GM21515 (cell line): ENCODE measurements at regions not wholly inside any gene's neighbourhood (a gene's known extent, or its start where the extent isn't known, plus 50 kb on each side); places are given as distances from the start of the nearest gene placed in this dataset.
"Not testable (repeated sequence)": the region's sequence is repeated elsewhere in the genome, so short reads cannot be mapped to it uniquely, and the experiment has no call there.

Source experiments
- ATAC-seq: cut with Tn5 transposase; IDR thresholded peaks from one replicate; pipeline ENCODE4 v1.9.1; 2021; ENCODE audit not compliant: unreplicated experiment

DNA sequence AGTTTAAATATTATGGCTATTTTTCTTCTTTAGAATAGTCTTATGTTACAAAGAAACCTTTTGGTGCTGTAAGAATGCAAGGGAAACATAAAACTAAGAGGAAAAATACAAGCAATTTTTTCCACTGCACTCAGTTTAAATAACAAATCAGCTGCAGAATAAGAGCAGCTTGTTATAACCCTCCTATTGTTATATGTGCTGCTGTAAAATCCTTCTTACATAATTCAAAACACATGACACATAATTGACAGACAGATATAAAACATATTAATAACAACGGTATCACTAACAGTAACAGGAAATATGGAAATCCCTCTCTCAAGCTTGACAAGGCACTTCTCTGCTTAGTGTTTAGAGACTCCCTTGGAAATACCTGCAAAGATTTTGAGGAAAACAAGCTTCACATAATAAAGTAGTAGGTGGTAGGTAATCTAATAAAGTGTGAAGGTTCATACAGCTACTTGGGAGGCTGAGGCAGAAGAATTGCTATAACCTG, 385.3 kb upstream of the HS3ST1 start:
- ATAC-seq: no peak

DNA sequence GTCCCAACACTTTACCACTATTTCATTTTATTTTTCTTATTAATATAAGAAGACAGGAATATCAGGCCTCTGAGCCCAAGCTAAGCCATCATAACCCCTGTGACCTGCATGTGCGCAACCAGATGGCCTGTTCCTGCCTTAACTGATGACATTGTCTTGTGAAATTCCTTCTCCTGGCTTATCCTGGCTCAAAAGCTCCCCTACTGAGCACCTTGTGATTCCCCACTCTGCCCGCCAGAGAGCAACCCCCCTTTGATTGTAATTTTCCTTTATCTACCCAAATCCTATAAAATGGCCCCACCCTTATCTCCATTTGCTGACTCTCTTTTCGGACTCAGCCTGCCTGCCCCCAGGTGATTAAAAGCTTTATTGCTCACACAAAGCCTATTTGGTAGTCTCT, 382.8 kb upstream of the HS3ST1 start:
- not testable (repeated sequence) for ATAC-seq

- ATAC-seq: peak; percentile 64
These were observed 377.1 kb upstream of the HS3ST1 start for GRCh38 chr4:11805842-11806241.

DNA sequence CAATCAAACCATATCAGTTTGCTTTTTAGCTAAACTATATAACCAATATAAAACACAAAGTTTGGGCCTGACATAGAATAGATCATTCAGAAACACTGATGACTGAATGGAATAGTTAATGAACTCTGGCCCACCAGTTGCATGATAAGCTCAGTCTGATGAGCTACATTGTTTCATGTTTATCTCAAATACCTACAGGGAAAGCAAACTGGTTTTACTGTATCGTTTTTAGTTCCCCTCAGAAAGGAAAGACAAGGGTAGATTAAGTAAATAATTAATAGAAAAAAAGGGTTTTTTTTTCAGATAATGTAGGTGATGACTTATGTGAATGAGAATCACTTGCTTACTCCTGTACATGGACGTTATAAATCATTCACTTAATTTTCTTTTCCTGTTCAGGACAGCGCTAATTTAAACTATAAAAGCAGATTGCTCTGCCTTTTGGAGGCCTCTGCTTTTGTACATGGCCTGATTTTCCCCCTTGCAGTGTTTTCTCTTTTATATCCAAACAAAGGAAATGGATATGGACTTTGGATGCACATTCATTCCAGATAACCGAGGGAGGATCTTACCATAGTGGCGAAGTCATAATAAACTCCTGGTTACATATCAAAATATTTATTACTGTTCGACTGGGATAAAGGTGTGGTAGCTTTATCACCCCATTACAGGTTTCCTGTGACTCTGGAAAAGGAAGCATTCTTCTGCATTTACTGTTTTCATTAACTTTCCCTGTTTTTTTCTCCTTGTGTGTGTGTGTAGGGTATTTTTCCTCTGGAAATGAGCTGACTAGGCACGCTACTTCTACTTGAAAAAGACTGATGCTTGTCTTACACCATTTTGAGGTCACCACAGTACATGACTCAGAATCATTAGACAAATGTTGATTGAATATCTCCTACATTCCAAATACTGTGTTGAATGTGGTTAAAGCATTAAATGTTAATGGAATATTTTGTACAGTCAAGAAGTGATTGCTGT, 373.1 kb upstream of the HS3ST1 start:
- ATAC-seq: no peak

DNA sequence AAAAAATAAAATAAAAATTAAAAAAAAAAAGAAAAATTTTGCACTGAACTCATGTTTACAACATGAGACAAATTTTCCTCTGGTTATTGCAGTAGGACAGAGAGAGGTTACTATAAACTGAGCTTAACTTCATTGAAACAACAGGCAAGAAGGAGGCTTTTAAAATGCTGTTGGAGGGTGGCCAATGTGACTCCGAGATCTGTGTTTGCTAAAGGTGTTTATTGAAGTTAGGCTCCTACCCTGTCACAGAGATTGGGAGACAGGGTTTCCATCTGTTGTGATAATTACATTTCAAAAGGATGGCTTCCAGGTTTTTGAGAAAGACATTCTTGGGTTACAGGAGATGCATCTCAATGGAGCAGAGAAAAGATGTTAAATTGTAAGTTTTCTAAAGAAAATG, 370.5 kb upstream of the HS3ST1 start:
- no peak for ATAC-seq

- no peak for ATAC-seq
These were observed 363.1 kb upstream of the HS3ST1 start for GRCh38 chr4:11791797-11792196.

DNA sequence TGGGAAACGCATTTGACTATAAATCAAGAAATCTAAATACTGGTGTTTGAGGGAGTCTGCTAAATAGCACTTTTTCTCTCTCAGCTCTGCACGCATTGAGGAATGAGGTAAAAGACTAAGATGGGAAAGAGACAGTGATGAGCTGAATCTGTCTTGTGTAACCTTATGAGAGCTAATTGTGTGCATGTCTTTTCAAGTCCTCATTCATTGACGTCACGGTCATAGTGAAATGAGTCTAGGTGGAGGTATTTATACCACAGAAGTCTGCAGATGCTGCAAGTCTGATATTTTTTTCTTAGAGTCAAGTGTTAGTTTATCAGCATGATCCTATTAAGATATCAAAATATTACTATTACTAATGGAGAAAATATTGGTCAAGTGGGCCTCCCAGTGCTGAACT, 361.5 kb upstream of the HS3ST1 start:
- no peak for ATAC-seq

DNA sequence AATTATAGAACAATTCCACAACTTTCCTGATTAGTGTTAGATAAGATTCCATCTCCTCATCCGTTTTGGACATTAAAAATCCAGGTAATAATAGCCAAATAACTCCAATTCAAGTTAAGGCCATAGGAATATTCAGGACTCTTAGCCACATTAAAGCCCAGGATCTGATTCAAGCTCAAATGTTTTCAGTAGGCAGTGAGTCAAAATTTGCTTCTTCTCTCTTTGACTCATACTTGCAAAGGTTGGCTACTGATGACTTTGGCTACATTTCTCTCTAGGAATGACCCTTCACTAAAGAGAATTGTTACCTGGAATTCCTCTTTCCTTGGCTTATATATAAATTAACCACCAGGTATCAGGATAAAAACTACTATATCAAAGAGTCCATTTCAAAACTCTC, 354.9 kb upstream of the HS3ST1 start:
- ATAC-seq: no peak

DNA sequence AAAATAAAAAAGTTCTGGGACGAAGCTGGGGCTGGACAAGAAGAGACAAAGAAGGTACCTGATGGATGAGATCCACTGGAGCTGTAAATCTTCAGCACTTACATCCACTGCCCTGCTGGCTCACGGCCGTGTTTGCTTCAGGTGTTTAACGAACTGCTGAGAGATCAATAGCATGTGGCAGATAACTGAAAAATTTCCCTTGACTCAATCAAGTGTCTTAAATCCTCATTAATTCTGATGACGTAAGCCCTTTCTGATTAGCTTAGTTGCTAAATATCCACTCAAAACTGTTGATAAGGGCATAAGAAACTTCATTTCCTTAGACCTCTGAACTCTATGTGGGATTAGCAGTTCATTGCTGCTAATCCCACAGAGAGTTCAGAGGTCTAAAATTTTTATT, 354.2 kb upstream of the HS3ST1 start:
- no peak for ATAC-seq

DNA sequence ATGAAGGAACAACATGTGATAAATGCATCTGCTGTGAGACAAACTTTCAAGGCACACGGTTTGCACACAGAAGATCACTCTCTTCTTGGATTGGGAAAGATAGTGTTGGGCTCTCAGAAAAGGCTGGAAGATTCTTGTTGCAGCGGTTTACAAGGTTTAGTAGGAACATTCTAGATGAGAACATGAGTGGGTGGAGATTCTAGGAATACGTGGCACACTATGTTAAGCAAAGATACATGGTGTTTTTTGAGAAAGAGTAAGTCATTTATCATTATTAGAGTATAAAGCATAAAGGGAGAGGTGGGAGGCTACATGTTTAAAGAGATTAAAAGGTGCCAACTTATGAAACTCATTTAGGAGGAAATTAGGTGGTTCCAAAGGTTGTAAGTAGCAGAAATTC, 348.8 kb upstream of the HS3ST1 start:
- ATAC-seq: no peak

- no peak for ATAC-seq
These were observed 345.7 kb upstream of the HS3ST1 start for GRCh38 chr4:11774346-11774745.

- ATAC-seq: no peak
These were observed 345.1 kb upstream of the HS3ST1 start for GRCh38 chr4:11773798-11774197.

DNA sequence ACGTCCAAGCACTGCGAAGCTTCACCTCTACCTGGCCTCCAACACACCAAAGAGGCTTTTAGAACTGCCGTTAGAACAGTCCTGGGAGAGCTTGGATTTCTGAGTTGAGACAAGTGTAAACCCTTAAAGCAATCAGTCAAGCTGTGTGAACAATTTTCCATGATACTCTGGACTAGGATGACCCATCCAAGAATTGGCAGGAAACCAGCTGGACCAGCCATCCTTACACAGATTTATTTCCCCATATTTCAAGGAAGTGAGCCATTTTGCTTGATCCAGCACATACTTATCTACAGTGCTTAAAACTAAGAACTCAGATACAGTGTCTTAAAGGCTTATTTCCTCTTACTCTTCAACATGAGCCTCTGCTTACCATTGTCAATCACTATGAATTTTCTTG, 340.7 kb upstream of the HS3ST1 start:
- no peak for ATAC-seq

- ATAC-seq: no peak
These were observed 339.7 kb upstream of the HS3ST1 start for GRCh38 chr4:11768251-11768972.

- ATAC-seq: peak; percentile 75
These were observed 337.3 kb upstream of the HS3ST1 start for GRCh38 chr4:11765849-11766453.

DNA sequence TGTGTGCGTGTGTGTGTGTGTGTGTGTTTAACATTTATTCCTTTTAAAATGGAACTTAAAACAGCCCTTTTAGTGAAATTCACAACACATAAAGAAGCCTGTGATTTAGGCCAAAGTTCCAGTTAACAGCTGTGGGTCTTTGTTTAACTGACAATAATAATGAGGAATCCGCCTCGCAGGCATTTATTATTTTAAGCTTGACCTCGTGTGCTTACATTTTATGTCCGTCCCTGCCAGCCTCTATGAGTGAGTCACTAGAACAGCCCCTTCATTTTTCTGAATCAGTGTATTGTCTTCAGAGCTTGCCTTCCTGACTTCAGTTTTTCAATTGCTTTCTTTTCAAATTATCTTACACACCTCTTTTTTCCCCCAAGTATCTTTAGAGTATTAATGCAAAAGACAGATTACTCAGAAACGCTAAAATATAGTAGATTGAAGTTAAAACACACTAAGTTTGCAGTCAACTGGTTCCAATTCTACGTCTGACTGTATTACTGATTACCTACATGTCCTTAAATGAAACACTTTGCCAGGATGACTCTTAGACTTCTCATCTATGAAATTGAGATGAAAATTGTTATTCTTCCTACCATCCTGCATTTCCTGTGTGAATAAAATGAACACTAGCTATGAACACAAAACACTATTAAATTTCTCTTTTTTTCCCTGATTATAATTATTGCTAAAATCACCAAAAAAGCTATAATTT, 319.6 kb upstream of the HS3ST1 start:
- no peak for ATAC-seq

DNA sequence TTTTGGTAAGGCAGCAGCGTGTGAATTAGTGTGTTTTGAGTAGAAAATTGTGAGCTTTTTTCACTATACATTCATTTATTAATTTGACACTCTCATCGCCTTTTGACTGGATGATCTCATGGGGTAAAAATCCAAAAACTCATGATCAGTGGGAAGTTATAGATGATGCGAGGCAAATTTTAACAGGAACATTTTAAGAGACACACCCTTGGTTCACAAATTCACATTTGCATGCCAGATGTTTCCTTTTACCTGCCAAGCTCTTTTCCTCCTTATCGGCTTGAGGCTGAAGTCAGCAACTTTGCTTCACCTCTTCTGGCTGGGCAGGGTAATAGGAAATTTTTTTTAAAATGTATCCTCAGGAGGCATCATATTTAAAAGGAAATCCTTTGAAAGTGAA, 318.0 kb upstream of the HS3ST1 start:
- no peak for ATAC-seq

DNA sequence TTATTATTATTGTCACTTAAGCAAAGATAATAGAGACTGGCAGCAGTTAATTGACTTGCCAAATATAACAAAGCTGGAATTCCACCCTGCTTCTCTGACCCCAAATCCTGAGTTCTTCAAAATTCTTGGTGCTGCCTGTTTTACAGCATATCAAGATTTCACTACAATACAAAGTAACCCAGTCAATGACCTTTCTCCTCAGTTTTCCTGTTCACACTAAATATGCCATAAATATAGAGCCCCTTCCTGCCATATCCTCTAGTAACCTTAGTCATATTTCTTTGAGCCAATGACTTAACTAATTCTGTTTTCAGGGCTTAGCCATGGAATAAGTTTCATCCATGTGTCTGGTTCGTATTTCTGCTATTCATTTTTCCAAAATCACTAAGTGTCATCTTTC, 315.3 kb upstream of the HS3ST1 start:
- no peak for ATAC-seq

DNA sequence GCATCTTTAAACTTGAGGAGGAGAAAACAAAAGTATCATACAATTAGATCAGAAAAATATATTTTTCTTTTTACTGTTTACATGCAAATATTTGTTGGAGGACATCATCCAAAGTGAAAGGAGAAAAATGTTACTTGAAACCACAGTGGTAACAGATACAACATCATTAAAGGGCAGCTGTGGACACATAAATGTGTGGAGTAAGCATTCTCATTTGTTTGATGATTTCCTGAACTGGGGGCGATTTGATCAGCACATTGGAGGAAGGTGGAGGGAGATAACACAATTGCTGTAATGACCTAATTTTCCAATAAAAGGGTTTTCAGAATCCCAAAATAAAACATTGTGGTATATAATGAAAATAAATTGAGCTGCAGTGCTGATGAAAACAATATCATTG, 314.5 kb upstream of the HS3ST1 start:
- ATAC-seq: no peak

GRCh38 chr4:11741190-11741652, 312.5 kb upstream of the HS3ST1 start:
- ATAC-seq: no peak

- ATAC-seq: no peak
These were observed 311.3 kb upstream of the HS3ST1 start for GRCh38 chr4:11739992-11740391.
